Neural cell (in vitro differentiated cells): ENCODE measurements at regions not wholly inside any gene's neighbourhood (a gene's known extent, or its start where the extent isn't known, plus 50 kb on each side); places are given as distances from the start of the nearest gene placed in this dataset.

Source experiments
- H2AFZ ChIP-seq: fragments of 200-600, 300-800 bp; sonication (generic), shearing (Covaris generic); 2 replicates; pipeline ENCODE4 v1.6.0; 2014; ENCODE audit warnings: low read depth, mild to moderate bottlenecking, antibody characterized with exemption, low read length, moderate library complexity
- H3F3A ChIP-seq: fragments of 200-600 bp; shearing (Covaris generic); 2 replicates; pipeline ENCODE4 v1.6.1; 2016; ENCODE audit warnings: mild to moderate bottlenecking, moderate library complexity, mixed read lengths, antibody characterized with exemption, low read length; ENCODE audit not compliant: insufficient read depth, poor library complexity, severe bottlenecking
- H3K27ac ChIP-seq: fragments of 200-600, 300-800 bp; sonication (generic), shearing (Covaris generic); 2 replicates; pipeline ENCODE4 v1.5.1; 2014; ENCODE audit warnings: mild to moderate bottlenecking, low read length, moderate library complexity
- H3K27me3 ChIP-seq: fragments of 300-800, 200-600 bp; sonication (generic), shearing (Covaris generic); 2 replicates; pipeline ENCODE4 v1.6.0; 2014; ENCODE audit warnings: mild to moderate bottlenecking, low read depth, low read length, moderate library complexity; ENCODE audit not compliant: insufficient read depth
- H3K36me3 ChIP-seq: fragments of 300-800, 200-600 bp; sonication (generic), shearing (Covaris generic); 2 replicates; pipeline ENCODE4 v1.5.1; 2014; ENCODE audit warnings: mild to moderate bottlenecking, antibody characterized with exemption, low read length, moderate library complexity; ENCODE audit not compliant: insufficient read depth
- H3K4me2 ChIP-seq: fragments of 300-800, 200-600 bp; sonication (generic), shearing (Covaris generic); 2 replicates; pipeline ENCODE4 v1.6.0; 2014; ENCODE audit warnings: mild to moderate bottlenecking, low read length
- H3K4me3 ChIP-seq: fragments of 300-800, 200-600 bp; sonication (generic), shearing (Covaris generic); 2 replicates; pipeline ENCODE4 v1.5.1; 2014; ENCODE audit warnings: mild to moderate bottlenecking, low read length, moderate library complexity
- H3K79me2 ChIP-seq: fragments of 200-600 bp; shearing (Covaris generic); replicated peaks from 2 replicates; pipeline ENCODE4 v1.6.0; 2014; ENCODE audit warnings: mild to moderate bottlenecking, low read length, moderate library complexity; ENCODE audit not compliant: insufficient read depth
- H3K9ac ChIP-seq: fragments of 300-800, 200-600 bp; sonication (generic), shearing (Covaris generic); 2 replicates; pipeline ENCODE4 v1.6.1; 2016; ENCODE audit warnings: mild to moderate bottlenecking, low read length, mixed read lengths
- H3K9me2 ChIP-seq: fragments of 200-600 bp; shearing (Covaris generic); 2 replicates; pipeline ENCODE4 v1.6.1; 2016; ENCODE audit warnings: mild to moderate bottlenecking, low read length, mixed read lengths; ENCODE audit not compliant: insufficient read depth
- H3K9me3 ChIP-seq: fragments of 200-600, 300-800 bp; sonication (generic), shearing (Covaris generic); 2 replicates; pipeline ENCODE4 v1.6.1; 2016; ENCODE audit warnings: mild to moderate bottlenecking, mixed run types, low read length, moderate library complexity, mixed read lengths
- H4K20me1 ChIP-seq: fragments of 200-600 bp; shearing (Covaris generic); 2 replicates; pipeline ENCODE4 v1.6.1; 2016; ENCODE audit warnings: mild to moderate bottlenecking, mixed run types; ENCODE audit not compliant: insufficient read depth
- EP300 ChIP-seq: fragments of 450-650 bp; conservative IDR thresholded peaks from 2 replicates; pipeline ENCODE4 v1.6.1; 2014; ENCODE audit warnings: antibody characterized with exemption, mild to moderate bottlenecking, moderate library complexity; ENCODE audit not compliant: poor library complexity, severe bottlenecking
- EZH2 ChIP-seq: fragments of 200-600, 300-800 bp; shearing (Covaris generic), sonication (generic); IDR thresholded peaks from 2 replicates; pipeline ENCODE4 v1.6.1; 2014; ENCODE audit warnings: antibody characterized with exemption, low read length, borderline replicate concordance, mild to moderate bottlenecking; ENCODE audit not compliant: insufficient read depth, poor library complexity, severe bottlenecking
- MXI1 ChIP-seq: fragments of 450-650 bp; conservative IDR thresholded peaks from 2 replicates; pipeline ENCODE4 v1.6.1; 2014; ENCODE audit warnings: antibody characterized with exemption, mild to moderate bottlenecking; ENCODE audit not compliant: poor library complexity, severe bottlenecking
- POLR2AphosphoS5 ChIP-seq: IDR thresholded peaks from 2 replicates; pipeline ENCODE4 v1.6.1; 2012
- RAD21 ChIP-seq: fragments of 450-650 bp; conservative IDR thresholded peaks from 2 replicates; pipeline ENCODE4 v1.6.1; 2014; ENCODE audit warnings: antibody characterized with exemption, mild to moderate bottlenecking, moderate library complexity
- SMC3 ChIP-seq: fragments of 450-650 bp; conservative IDR thresholded peaks from 2 replicates; pipeline ENCODE4 v1.6.1; 2014; ENCODE audit warnings: antibody characterized with exemption, mild to moderate bottlenecking, moderate library complexity; ENCODE audit not compliant: poor library complexity
- TAF1 ChIP-seq: IDR thresholded peaks from 2 replicates; pipeline ENCODE4 v1.6.1; 2012; ENCODE audit warnings: low read depth
- TF ChIP-seq, protein P1 (sequence below): IDR thresholded peaks from 2 replicates; pipeline ENCODE4 v1.6.1; 2012; ENCODE audit warnings: borderline replicate concordance
- TF ChIP-seq, protein P2 (sequence below): fragments of 450-650 bp; IDR thresholded peaks from 2 replicates; pipeline ENCODE4 v1.5.1; 2014; ENCODE audit warnings: antibody characterized with exemption, mild to moderate bottlenecking, moderate library complexity; ENCODE audit not compliant: poor library complexity, severe bottlenecking

DNA sequence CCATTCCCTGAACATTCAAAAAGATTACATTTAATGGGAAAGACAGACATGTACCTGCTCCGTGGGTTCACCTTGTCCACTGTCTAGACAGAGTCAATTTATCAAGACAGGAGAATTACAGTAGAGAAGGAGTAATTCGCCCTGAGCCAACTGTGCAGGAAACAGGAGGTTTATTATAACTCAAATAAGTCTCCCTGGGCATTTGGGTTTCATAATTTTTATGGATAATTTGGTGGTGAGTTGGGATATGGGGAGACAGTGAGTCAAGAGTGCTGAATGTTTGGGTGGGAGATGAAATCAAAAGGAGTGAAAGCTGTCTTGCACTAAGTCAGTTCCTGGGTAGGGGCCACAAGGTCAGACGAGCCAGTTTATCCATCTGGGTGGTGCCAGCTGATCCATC, 165.9 kb upstream of the NAMPT start:
- no peak overlapping the region for H3K4me3 ChIP-seq
- H3K27ac ChIP-seq, result no peak overlapping the region
- H3K79me2 ChIP-seq, result no peaks in the 10 kb centered on the region
- H3K27me3 ChIP-seq, result no peaks in the 10 kb centered on the region
- no peak overlapping the region for H3K4me2 ChIP-seq
- H4K20me1 ChIP-seq, result no peaks in the 10 kb centered on the region
- TF ChIP-seq EP300 (no peak), RAD21 (no peak), TAF1 (no peak), POLR2AphosphoS5 (no peak), EZH2 (no peak), SMC3 (no peak), MXI1 (no peak)
- TF ChIP-seq, protein P1, sequence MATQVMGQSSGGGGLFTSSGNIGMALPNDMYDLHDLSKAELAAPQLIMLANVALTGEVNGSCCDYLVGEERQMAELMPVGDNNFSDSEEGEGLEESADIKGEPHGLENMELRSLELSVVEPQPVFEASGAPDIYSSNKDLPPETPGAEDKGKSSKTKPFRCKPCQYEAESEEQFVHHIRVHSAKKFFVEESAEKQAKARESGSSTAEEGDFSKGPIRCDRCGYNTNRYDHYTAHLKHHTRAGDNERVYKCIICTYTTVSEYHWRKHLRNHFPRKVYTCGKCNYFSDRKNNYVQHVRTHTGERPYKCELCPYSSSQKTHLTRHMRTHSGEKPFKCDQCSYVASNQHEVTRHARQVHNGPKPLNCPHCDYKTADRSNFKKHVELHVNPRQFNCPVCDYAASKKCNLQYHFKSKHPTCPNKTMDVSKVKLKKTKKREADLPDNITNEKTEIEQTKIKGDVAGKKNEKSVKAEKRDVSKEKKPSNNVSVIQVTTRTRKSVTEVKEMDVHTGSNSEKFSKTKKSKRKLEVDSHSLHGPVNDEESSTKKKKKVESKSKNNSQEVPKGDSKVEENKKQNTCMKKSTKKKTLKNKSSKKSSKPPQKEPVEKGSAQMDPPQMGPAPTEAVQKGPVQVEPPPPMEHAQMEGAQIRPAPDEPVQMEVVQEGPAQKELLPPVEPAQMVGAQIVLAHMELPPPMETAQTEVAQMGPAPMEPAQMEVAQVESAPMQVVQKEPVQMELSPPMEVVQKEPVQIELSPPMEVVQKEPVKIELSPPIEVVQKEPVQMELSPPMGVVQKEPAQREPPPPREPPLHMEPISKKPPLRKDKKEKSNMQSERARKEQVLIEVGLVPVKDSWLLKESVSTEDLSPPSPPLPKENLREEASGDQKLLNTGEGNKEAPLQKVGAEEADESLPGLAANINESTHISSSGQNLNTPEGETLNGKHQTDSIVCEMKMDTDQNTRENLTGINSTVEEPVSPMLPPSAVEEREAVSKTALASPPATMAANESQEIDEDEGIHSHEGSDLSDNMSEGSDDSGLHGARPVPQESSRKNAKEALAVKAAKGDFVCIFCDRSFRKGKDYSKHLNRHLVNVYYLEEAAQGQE, result no peak
- TF ChIP-seq, protein P2, sequence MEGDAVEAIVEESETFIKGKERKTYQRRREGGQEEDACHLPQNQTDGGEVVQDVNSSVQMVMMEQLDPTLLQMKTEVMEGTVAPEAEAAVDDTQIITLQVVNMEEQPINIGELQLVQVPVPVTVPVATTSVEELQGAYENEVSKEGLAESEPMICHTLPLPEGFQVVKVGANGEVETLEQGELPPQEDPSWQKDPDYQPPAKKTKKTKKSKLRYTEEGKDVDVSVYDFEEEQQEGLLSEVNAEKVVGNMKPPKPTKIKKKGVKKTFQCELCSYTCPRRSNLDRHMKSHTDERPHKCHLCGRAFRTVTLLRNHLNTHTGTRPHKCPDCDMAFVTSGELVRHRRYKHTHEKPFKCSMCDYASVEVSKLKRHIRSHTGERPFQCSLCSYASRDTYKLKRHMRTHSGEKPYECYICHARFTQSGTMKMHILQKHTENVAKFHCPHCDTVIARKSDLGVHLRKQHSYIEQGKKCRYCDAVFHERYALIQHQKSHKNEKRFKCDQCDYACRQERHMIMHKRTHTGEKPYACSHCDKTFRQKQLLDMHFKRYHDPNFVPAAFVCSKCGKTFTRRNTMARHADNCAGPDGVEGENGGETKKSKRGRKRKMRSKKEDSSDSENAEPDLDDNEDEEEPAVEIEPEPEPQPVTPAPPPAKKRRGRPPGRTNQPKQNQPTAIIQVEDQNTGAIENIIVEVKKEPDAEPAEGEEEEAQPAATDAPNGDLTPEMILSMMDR, result no peak
- peaks cover 6% of the 10 kb centered on the region for H3K9me3 ChIP-seq
- no peak overlapping the region for H3K9ac ChIP-seq
- H3K36me3 ChIP-seq, result no peaks in the 10 kb centered on the region
- no peak overlapping the region for H2AFZ ChIP-seq
- no peaks in the 10 kb centered on the region for H3K9me2 ChIP-seq
- no peaks in the 10 kb centered on the region for H3F3A ChIP-seq

DNA sequence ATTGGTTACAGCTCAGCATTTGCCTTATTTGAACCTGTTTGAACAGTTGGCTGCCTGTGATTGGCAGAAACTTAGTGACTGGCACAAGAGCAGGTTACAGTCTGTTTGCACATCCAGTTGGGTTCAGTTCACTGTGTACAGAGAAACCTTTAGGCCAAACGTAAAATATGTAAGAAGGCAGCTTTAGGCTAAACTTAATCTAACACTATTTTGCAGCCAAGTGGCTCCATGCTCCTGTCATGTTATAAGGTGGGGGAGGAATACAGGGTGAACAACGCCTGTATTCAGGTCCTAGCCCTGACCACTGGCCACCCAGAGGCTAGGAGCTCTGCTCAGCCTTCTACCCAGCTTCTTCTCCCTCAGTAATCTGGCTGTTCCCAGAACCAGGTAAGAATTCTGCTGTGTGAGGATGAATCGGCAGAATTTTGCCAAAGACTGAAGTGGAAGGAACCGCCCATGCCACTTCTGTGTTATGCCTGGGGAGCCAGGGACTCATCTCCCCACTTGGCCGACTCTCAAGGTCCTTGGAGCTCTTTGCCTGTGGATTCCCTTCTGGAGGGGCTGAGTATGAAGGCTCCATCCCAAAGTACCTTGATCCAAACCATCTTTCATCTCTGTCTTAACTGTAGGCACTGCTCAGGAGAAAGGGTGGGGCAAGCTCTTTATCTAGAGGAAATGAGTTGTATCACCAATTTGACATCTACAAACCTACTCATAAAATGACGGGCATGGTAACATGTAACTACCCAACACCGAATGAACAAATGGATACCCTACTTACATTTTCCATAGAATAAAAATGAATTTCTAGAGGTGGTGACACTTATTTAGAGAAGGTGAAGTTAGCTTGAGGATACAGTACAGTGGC, 164.4 kb upstream of the NAMPT start:
- Histone ChIP-seq H3K4me2 (no peak overlapping the region), H3K9me3 (peaks cover 6% of the 10 kb centered on the region), H3K9ac (no peak overlapping the region), H4K20me1 (no peaks in the 10 kb centered on the region), H3F3A (no peaks in the 10 kb centered on the region), H3K36me3 (no peaks in the 10 kb centered on the region), H3K4me3 (no peak overlapping the region), H3K79me2 (no peaks in the 10 kb centered on the region), H3K9me2 (no peaks in the 10 kb centered on the region), H3K27ac (no peak overlapping the region), H3K27me3 (no peaks in the 10 kb centered on the region), H2AFZ (no peak overlapping the region)
- TF ChIP-seq MXI1, result no peak
